IMR-90 (cell line): ENCODE measurements at regions not wholly inside any gene's neighbourhood (a gene's known extent, or its start where the extent isn't known, plus 50 kb on each side); places are given as distances from the start of the nearest gene placed in this dataset.

Experiments
- FOS ChIP-seq: fragments of 150-350 bp; IDR thresholded peaks from 2 replicates; pipeline ENCODE4 v1.6.1; 2016; ENCODE audit warnings: low read depth, low read length
- MAFK ChIP-seq: IDR thresholded peaks from 2 replicates; pipeline ENCODE4 v1.6.1; 2012; ENCODE audit warnings: low read depth, low read length, improper control_type of control experiment
- MXI1 ChIP-seq: IDR thresholded peaks from 2 replicates; pipeline ENCODE4 v1.6.1; 2012; ENCODE audit warnings: low read depth, mild to moderate bottlenecking, low read length, moderate library complexity, borderline replicate concordance
- POLR2A ChIP-seq: IDR thresholded peaks from 2 replicates; pipeline ENCODE4 v1.6.1; 2012; ENCODE audit warnings: mild to moderate bottlenecking, low read depth, low read length
- RCOR1 ChIP-seq: IDR thresholded peaks from 2 replicates; pipeline ENCODE4 v1.6.1; 2012; ENCODE audit warnings: mild to moderate bottlenecking, low read length, improper control_type of control experiment; ENCODE audit not compliant: insufficient replicate concordance
- RFX5 ChIP-seq: IDR thresholded peaks from 2 replicates; pipeline ENCODE4 v1.8.0; 2012; ENCODE audit warnings: low read depth, mild to moderate bottlenecking, low read length, moderate library complexity
- SMC3 ChIP-seq: fragments of 150-350 bp; IDR thresholded peaks from 2 replicates; pipeline ENCODE4 v1.6.1; 2016; ENCODE audit warnings: low read depth, mild to moderate bottlenecking, antibody characterized with exemption, low read length, moderate library complexity
- TF ChIP-seq, protein P1 (sequence below): conservative IDR thresholded peaks from 2 replicates; pipeline ENCODE4 v1.5.1; 2012; ENCODE audit warnings: mild to moderate bottlenecking, low read depth, low read length, improper control_type of control experiment

DNA sequence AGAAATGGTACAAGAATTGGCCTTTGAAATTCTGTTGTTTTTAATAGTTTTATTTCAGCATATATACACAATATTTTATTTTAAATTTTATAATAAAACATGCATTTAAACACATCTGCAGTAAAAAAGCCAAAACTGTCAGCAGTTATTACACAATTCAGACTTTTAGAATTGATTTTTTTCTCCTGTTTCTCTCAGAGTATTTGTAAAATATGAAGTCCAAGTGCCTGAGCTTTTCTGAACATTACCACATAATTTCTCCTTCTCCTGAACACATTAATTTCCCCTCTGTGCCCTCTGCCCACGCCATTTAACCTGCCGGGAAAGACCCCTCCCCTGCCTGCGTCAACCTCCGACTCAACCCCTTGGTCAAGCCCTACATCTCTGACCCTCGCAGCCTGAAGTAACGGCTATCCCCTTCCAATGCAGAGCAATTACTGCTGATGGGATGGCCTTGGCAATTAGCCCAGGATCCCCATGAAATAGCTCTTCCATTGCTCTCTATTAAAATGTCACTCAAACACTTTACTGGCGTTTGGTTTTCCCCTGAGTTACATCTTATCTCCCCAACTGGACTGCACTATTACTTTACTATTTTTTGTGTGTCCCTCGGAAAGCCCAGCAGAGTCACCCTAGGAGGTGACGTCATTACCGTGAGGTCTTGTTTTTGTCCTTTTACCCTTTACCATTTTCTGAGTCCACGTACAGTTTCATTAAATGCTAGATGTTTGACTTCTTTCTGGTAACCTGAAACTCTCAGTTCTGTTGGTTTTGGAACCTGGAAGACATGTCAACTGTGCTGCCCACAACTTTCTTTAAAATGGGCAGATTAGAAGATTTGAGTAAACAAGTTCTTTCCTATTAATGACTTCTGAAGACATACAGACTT, 146.7 kb upstream of the TAB2 start:
- TF ChIP-seq, protein P1, sequence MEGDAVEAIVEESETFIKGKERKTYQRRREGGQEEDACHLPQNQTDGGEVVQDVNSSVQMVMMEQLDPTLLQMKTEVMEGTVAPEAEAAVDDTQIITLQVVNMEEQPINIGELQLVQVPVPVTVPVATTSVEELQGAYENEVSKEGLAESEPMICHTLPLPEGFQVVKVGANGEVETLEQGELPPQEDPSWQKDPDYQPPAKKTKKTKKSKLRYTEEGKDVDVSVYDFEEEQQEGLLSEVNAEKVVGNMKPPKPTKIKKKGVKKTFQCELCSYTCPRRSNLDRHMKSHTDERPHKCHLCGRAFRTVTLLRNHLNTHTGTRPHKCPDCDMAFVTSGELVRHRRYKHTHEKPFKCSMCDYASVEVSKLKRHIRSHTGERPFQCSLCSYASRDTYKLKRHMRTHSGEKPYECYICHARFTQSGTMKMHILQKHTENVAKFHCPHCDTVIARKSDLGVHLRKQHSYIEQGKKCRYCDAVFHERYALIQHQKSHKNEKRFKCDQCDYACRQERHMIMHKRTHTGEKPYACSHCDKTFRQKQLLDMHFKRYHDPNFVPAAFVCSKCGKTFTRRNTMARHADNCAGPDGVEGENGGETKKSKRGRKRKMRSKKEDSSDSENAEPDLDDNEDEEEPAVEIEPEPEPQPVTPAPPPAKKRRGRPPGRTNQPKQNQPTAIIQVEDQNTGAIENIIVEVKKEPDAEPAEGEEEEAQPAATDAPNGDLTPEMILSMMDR: no peak
- no peak for TF ChIP-seq SMC3
- TF ChIP-seq MXI1: no peak
- no peak for TF ChIP-seq FOS
- no peak for TF ChIP-seq POLR2A
- no peak for TF ChIP-seq RFX5
- TF ChIP-seq RCOR1: no peak
- no peak for TF ChIP-seq MAFK
